Erythroblast (primary cell): ENCODE measurements at regions not wholly inside any gene's neighbourhood (a gene's known extent, or its start where the extent isn't known, plus 50 kb on each side); places are given as distances from the start of the nearest gene placed in this dataset.

Source experiments
- GATA1 ChIP-seq: IDR thresholded peaks from 2 replicates; pipeline ENCODE4 v1.6.1; 2011; ENCODE audit warnings: low read depth, mild to moderate bottlenecking, control low read depth, low read length, moderate library complexity
- POLR2A ChIP-seq: IDR thresholded peaks from 2 replicates; pipeline ENCODE4 v1.6.1; 2011; ENCODE audit warnings: mild to moderate bottlenecking, low read length

GRCh38 chr7:89593125-89593524, 561.1 kb upstream of the STEAP1 start:
- TF ChIP-seq POLR2A, result no peak
- no peak for TF ChIP-seq GATA1
